ENCODE measurements at regions not wholly inside any gene's neighbourhood (a gene's known extent, or its start where the extent isn't known, plus 50 kb on each side); places are given as distances from the start of the nearest gene placed in this dataset.

GRCh38 chr7:94323844-94324243 is 70.9 kb upstream of the COL1A2 start:
- no peak for TF ChIP-seq POLR2A (IDR thresholded peaks at IDR 0.05)
- TF ChIP-seq CTCF (IDR thresholded peaks at IDR 0.05) = no peak

All from tibial nerve (tissue), 3 donors.